ENCODE measurements at regions not wholly inside any gene's neighbourhood (a gene's known extent, or its start where the extent isn't known, plus 50 kb on each side); places are given as distances from the start of the nearest gene placed in this dataset.

DNA sequence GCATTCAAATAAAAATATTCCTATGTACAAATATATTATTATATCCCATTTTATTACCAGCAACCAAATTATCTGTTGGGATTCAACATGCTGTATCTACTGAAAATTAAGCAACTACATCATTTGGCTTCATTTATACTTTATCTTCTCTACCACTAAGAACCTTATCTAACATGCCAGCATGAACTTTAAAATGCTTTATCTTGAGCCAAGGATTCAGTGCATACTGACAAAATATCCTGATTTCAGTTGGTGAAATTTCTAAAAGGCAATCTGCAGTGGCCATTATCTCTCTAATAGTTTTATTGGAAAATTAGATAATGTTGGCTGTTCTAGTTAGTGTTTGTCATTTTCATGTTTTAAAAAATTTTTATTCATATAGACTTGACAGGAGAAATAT is 1149.9 kb downstream of the KCNT2 start:
- no peaks in the 10 kb centered on the region for H3K36me3 Mint-ChIP-seq (ENCODE audit: low read depth)
- H3K27ac Mint-ChIP-seq: no peak overlapping the region
- ChIA-PET POLR2A (no interaction called here), CTCF (no interaction called here)
- ATAC-seq (ENCODE audit: low read depth) (no peak), DNase-seq (no peak)
- H3K4me1 Mint-ChIP-seq: no peaks in the 10 kb centered on the region
- H3K9me3 Mint-ChIP-seq: peaks cover 5% of the 10 kb centered on the region
- TF ChIP-seq, protein P1, sequence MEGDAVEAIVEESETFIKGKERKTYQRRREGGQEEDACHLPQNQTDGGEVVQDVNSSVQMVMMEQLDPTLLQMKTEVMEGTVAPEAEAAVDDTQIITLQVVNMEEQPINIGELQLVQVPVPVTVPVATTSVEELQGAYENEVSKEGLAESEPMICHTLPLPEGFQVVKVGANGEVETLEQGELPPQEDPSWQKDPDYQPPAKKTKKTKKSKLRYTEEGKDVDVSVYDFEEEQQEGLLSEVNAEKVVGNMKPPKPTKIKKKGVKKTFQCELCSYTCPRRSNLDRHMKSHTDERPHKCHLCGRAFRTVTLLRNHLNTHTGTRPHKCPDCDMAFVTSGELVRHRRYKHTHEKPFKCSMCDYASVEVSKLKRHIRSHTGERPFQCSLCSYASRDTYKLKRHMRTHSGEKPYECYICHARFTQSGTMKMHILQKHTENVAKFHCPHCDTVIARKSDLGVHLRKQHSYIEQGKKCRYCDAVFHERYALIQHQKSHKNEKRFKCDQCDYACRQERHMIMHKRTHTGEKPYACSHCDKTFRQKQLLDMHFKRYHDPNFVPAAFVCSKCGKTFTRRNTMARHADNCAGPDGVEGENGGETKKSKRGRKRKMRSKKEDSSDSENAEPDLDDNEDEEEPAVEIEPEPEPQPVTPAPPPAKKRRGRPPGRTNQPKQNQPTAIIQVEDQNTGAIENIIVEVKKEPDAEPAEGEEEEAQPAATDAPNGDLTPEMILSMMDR (IDR thresholded peaks at IDR 0.05): no peak
- intact Hi-C loops (cut with micrococcal nuclease): no loop called here
- H3K4me3 Mint-ChIP-seq: no peak overlapping the region
- no peaks in the 10 kb centered on the region for H3K27me3 Mint-ChIP-seq

DNA sequence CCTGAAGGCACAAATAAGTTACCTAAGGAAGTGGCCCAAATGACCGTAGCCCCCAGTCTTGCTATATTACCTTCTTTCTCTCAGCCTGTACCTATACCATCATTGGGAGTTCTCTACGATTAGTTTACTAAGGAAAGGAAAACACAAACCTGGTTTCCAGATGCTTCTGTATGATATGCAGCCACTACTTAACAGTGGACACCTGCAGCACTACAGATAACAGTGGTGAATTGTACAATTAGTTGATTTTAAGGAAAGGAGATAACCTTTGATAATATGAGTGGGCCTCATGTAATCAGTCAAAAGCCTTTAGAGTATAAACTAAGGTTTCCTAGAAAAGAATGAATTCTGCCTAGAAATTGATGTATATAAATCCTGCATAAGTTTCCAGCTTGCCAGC is 1157.4 kb downstream of the KCNT2 start:
- TF ChIP-seq, protein P1 (IDR thresholded peaks at IDR 0.05): no peak
- DNase-seq: no peak
- H3K4me1 Mint-ChIP-seq: no peaks in the 10 kb centered on the region
- ATAC-seq (ENCODE audit: low read depth): no peak
- no peak overlapping the region for H3K4me3 Mint-ChIP-seq
- CTCF ChIA-PET: no interaction called here
- POLR2A ChIA-PET: no interaction called here
- H3K9me3 Mint-ChIP-seq: peaks cover 8% of the 10 kb centered on the region
- intact Hi-C loops (cut with micrococcal nuclease): no loop called here
- no peak overlapping the region for H3K27ac Mint-ChIP-seq
- no peaks in the 10 kb centered on the region for H3K27me3 Mint-ChIP-seq
- H3K36me3 Mint-ChIP-seq (ENCODE audit: low read depth): no peaks in the 10 kb centered on the region

DNA sequence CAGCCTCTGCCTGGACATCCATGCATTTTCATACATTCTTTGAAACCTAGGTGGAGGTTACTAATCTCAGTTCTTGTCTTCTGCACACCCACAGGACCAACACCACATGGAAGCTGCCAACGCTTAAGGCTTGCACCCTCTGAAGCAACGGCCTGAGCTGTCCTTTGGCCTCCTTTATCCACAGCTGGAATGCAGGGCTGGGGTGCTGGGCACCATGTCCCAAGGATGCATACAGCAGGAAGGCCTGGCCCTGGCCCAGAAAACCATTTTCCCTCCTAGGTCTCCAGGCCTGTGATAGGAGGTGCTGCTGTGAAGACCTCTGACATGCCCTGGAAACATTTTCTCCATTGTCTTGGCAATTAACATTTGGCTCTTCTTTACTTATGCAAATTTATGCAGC is 1168.6 kb downstream of the KCNT2 start:
- Mint-ChIP-seq H3K36me3 (ENCODE audit: low read depth) (no peaks in the 10 kb centered on the region), H3K27ac (no peak overlapping the region), H3K9me3 (peaks cover 6% of the 10 kb centered on the region), H3K27me3 (no peaks in the 10 kb centered on the region), H3K4me3 (no peak overlapping the region), H3K4me1 (no peaks in the 10 kb centered on the region)
- ChIA-PET POLR2A (no interaction called here), CTCF (no interaction called here)
- intact Hi-C loops (cut with micrococcal nuclease): no loop called here
- ATAC-seq (ENCODE audit: low read depth): no peak
- TF ChIP-seq, protein P1 (IDR thresholded peaks at IDR 0.05): no peak
- DNase-seq: no peak

DNA sequence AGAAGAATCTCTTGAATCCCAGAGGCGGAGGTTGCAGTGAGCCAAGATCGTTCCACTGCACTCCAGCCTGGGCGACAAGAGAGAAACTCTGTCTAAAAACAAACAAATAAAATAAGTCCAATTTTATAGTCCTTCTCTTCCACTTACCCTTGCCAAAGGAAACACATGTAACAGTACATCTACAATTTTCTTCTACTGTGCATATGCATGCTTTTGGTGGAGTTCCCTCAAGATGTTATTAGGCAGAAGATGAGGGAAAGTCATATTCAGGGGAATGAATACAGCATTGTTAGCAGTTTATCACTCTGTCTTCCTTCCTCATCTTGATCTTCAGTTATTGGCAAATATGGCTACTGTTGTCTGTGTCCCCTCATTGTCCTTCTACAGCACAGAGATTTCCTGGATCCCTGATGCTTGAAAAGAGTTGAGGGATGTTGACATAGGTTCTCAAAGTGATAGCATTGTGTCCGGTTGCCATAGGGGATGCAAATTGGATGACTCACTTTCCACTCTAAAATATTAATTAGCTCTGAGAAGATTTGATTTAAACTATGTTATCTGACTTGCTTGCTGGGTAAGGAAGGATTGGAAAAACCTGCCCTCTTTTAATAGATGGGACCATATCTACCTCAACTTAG is 1173.6 kb downstream of the KCNT2 start:
- intact Hi-C loops (cut with micrococcal nuclease): no loop called here
- ATAC-seq (ENCODE audit: low read depth) (no peak), DNase-seq (no peak)
- no peaks in the 10 kb centered on the region for H3K9me3 Mint-ChIP-seq
- ChIA-PET CTCF (no interaction called here), POLR2A (no interaction called here)
- TF ChIP-seq, protein P1 (IDR thresholded peaks at IDR 0.05): no peak
- no peaks in the 10 kb centered on the region for H3K27me3 Mint-ChIP-seq
- H3K36me3 Mint-ChIP-seq (ENCODE audit: low read depth): no peaks in the 10 kb centered on the region
- H3K4me3 Mint-ChIP-seq: no peak overlapping the region
- H3K4me1 Mint-ChIP-seq: no peaks in the 10 kb centered on the region
- no peak overlapping the region for H3K27ac Mint-ChIP-seq

DNA sequence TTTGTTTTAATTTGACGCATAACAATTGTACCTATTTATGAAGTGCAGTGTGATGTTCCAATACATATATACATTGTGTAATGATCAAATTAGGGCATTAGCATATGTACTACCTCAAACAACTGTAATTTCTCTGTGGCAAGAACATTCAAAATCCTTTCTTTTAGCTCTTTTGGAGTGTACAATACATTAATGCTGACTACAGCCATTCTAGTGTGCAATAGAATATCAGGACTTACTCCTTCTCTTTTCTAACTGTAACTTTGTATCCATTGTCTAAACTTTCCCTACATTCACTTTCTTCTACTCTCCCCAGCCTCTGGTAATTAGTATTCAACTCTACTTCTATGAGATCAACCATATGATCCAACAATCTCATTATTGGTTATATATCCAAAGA is 1177.4 kb downstream of the KCNT2 start:
- intact Hi-C loops (cut with micrococcal nuclease): no loop called here
- ChIA-PET CTCF (no interaction called here), POLR2A (no interaction called here)
- ATAC-seq (ENCODE audit: low read depth) (no peak), DNase-seq (no peak)
- Mint-ChIP-seq H3K36me3 (ENCODE audit: low read depth) (no peaks in the 10 kb centered on the region), H3K9me3 (peaks cover 6% of the 10 kb centered on the region), H3K27me3 (no peaks in the 10 kb centered on the region), H3K4me3 (no peak overlapping the region), H3K4me1 (no peaks in the 10 kb centered on the region), H3K27ac (no peak overlapping the region)
- TF ChIP-seq, protein P1 (IDR thresholded peaks at IDR 0.05): no peak
